KMS-11 (cell line): ENCODE measurements at regions not wholly inside any gene's neighbourhood (a gene's known extent, or its start where the extent isn't known, plus 50 kb on each side); places are given as distances from the start of the nearest gene placed in this dataset.
"Not testable (repeated sequence)": the region's sequence is repeated elsewhere in the genome, so short reads cannot be mapped to it uniquely, and the experiment has no call there.

ENCODE experiments used
- H2AFZ ChIP-seq: fragments of 200-600 bp; sonication (generic); 2 replicates; pipeline ENCODE4 v1.6.1; 2016; ENCODE audit warnings: antibody characterized with exemption, mixed run types, low read depth
- H3K27ac ChIP-seq: fragments of 200-600 bp; sonication (generic); 2 replicates; pipeline ENCODE4 v1.6.1; 2016; ENCODE audit warnings: mild to moderate bottlenecking, mixed run types
- H3K27me3 ChIP-seq: fragments of 200-600 bp; sonication (generic); 2 replicates; pipeline ENCODE4 v1.6.1; 2017; ENCODE audit warnings: mild to moderate bottlenecking, low read depth, mixed run types, moderate library complexity; ENCODE audit not compliant: insufficient read depth
- H3K36me3 ChIP-seq: fragments of 200-600 bp; sonication (generic); 2 replicates; pipeline ENCODE4 v1.6.1; 2017; ENCODE audit warnings: mild to moderate bottlenecking, mixed run types; ENCODE audit not compliant: insufficient read depth
- H3K4me1 ChIP-seq: fragments of 200-600 bp; sonication (generic); 2 replicates; pipeline ENCODE4 v1.6.1; 2016; ENCODE audit warnings: mild to moderate bottlenecking, low read depth, mixed run types; ENCODE audit not compliant: poor library complexity, severe bottlenecking
- H3K4me2 ChIP-seq: fragments of 200-600 bp; sonication (generic); 2 replicates; pipeline ENCODE4 v1.7.0; 2016; ENCODE audit warnings: mild to moderate bottlenecking, mixed run types
- H3K4me3 ChIP-seq: fragments of 200-600 bp; sonication (generic); IDR thresholded peaks from 2 replicates; pipeline ENCODE4 v1.6.1; 2017; ENCODE audit warnings: low read depth, low read length, mixed read lengths; ENCODE audit not compliant: insufficient read depth
- H3K79me2 ChIP-seq: fragments of 200-600 bp; sonication (generic); 2 replicates; pipeline ENCODE4 v1.6.1; 2016; ENCODE audit warnings: low read depth, mixed run types; ENCODE audit not compliant: insufficient read depth
- H3K9ac ChIP-seq: fragments of 200-600 bp; sonication (generic); 2 replicates; pipeline ENCODE4 v1.6.1; 2016; ENCODE audit warnings: mild to moderate bottlenecking, mixed run types
- H4K20me1 ChIP-seq: fragments of 200-600 bp; sonication (generic); 2 replicates; pipeline ENCODE4 v1.6.1; 2016; ENCODE audit warnings: mild to moderate bottlenecking, mixed run types; ENCODE audit not compliant: insufficient read depth
- CTCF ChIP-seq: fragments of 200-600 bp; sonication (generic); conservative IDR thresholded peaks from 2 replicates; pipeline ENCODE4 v1.6.1; 2017; ENCODE audit warnings: low read depth, mild to moderate bottlenecking, antibody characterized with exemption, low read length, moderate library complexity, mixed read lengths

DNA sequence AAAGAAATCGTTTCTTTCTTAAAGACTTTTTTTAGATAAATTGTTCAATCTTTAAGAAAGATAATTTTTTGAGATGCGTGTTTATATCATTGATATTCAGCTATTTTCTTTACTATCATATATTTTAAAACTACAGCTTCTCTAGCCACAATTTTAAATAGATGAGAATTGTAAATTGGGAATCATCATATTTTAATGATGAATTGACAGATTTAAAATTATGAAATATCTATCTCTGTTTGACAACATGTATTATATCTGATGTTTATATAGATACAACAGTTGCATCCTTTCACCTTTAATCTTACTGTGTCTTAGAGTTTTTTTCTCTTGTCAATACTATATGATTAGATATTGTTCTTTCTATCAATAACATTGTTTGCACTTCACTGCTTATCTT lies 762.3 kb upstream of the GJE1 start:
- no peak overlapping the region for H3K9ac ChIP-seq
- no peak for TF ChIP-seq CTCF
- no peaks in the 10 kb centered on the region for H3K36me3 ChIP-seq

DNA sequence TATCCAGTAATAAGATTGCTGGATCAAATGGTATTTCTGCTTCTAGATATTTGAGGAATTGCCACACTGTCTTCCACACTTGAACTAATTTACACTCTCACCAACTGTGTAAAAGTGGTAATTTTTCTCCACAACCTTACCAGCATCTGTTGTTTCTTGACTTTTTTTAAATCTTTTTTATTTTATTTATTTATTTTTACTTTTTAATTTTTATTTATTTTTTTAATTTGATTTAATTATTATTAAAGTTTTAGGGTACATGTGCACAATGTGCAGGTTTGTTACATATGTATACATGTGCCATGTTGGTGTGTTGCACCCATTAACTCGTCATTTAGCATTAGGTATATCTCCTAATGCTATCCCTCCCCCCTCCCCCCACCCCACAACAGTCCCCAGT lies 765.9 kb upstream of the GJE1 start:
- not testable (repeated sequence) for H3K36me3 ChIP-seq, H3K27me3 ChIP-seq, H3K79me2 ChIP-seq, H3K27ac ChIP-seq, H3K4me2 ChIP-seq, H3K9ac ChIP-seq, H2AFZ ChIP-seq, H4K20me1 ChIP-seq, H3K4me3 ChIP-seq, H3K4me1 ChIP-seq

More for the DNA sequence above, 762.3 kb upstream of the GJE1 start:
- Histone ChIP-seq H4K20me1 (no peaks in the 10 kb centered on the region), H3K27me3 (no peaks in the 10 kb centered on the region), H3K79me2 (no peaks in the 10 kb centered on the region), H3K4me1 (no peaks in the 10 kb centered on the region), H2AFZ (no peak overlapping the region), H3K27ac (no peak overlapping the region), H3K4me3 (no peak overlapping the region), H3K4me2 (no peak overlapping the region)

DNA sequence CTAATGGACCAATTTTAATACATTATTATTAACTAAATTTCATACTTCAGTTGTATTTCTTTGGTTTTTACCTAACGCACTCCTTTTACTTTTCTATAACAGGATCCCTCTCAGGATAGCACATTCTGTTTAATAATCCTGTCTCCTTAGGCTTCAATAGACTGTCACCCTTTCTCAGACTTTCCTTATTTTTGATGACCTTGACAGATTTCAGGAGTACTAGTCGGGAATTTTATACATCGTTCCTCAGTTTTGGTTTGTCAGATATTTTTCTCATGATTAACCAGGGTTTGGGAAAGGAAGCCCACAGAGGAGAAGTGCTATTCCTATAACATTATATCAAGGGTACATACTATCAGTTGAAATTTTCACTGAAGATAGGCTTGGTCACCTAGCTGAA lies 768.0 kb upstream of the GJE1 start:
- no peak for TF ChIP-seq CTCF

DNA sequence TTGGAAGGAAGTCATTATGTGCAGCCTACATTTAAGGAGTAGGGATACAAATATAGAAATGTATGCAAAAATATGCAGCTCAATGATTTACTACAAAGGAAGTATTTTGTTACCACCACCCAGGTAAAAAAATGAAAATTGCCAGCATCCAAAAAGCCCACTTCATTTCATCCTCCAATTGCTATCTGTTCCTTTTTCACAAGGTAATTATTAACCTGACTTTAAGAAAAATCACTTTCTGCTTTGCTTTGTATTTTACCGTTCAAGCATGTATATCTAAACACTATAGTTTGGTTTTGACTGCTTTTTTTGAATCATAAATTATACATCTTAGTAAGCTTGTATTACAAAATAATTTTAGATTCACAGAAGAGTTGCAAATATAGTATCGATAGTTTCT lies 768.5 kb upstream of the GJE1 start:
- no peaks in the 10 kb centered on the region for H3K27me3 ChIP-seq
- H4K20me1 ChIP-seq = no peaks in the 10 kb centered on the region
- no peak for TF ChIP-seq CTCF
- H3K4me3 ChIP-seq = no peak overlapping the region
- no peaks in the 10 kb centered on the region for H3K36me3 ChIP-seq
- H3K9ac ChIP-seq = no peak overlapping the region
- no peak overlapping the region for H3K4me2 ChIP-seq
- H3K79me2 ChIP-seq = no peaks in the 10 kb centered on the region
- no peak overlapping the region for H3K27ac ChIP-seq
- H3K4me1 ChIP-seq = no peaks in the 10 kb centered on the region
- no peak overlapping the region for H2AFZ ChIP-seq

More for the DNA sequence above, 768.0 kb upstream of the GJE1 start:
- Histone ChIP-seq H3K4me1 (no peaks in the 10 kb centered on the region), H3K27me3 (no peaks in the 10 kb centered on the region), H3K36me3 (no peaks in the 10 kb centered on the region), H3K79me2 (no peaks in the 10 kb centered on the region), H3K9ac (no peak overlapping the region), H2AFZ (no peak overlapping the region), H3K4me2 (no peak overlapping the region), H3K4me3 (no peak overlapping the region), H3K27ac (no peak overlapping the region), H4K20me1 (no peaks in the 10 kb centered on the region)

DNA sequence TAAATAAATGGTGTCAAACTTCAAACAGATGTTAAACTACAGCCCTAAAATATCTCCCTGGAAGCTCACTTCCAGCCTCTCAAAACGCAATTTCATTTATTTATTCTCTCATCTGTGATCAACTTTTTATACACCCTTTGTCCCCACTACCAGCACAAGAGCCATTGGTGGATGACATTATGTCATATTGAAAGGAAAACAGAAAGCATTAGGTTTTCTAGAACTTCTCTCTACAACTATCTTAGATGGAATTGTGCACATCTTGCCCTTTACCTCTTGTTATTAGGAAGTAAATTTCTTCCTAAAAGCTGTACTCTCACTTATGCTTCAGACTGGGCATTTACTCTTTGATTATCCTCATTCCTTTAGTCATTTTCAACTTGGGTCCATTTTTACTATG lies 771.2 kb upstream of the GJE1 start:
- Histone ChIP-seq H3K4me2 (no peak overlapping the region), H3K27me3 (no peaks in the 10 kb centered on the region)

More for the DNA sequence above, 771.2 kb upstream of the GJE1 start:
- Histone ChIP-seq H4K20me1 (no peaks in the 10 kb centered on the region), H3K27ac (no peak overlapping the region), H2AFZ (no peak overlapping the region), H3K79me2 (no peaks in the 10 kb centered on the region), H3K36me3 (no peaks in the 10 kb centered on the region), H3K9ac (no peak overlapping the region), H3K4me1 (no peaks in the 10 kb centered on the region), H3K4me3 (no peak overlapping the region)
- TF ChIP-seq CTCF = no peak
